NT2/D1 (cell line): ENCODE measurements at regions not wholly inside any gene's neighbourhood (a gene's known extent, or its start where the extent isn't known, plus 50 kb on each side); places are given as distances from the start of the nearest gene placed in this dataset.

ENCODE experiments used
- DNase-seq: peaks from one replicate; pipeline ENCODE4 v3.0.0-alpha.2; 2011; ENCODE audit warnings: low read depth, low spot score
- H3K27me3 ChIP-seq: 2 replicates; pipeline ENCODE4 v1.6.0; 2011; ENCODE audit warnings: mild to moderate bottlenecking; ENCODE audit not compliant: insufficient read length, insufficient read depth
- H3K36me3 ChIP-seq: 2 replicates; pipeline ENCODE4 v1.6.1; 2011; ENCODE audit warnings: mild to moderate bottlenecking, low read length, mixed read lengths; ENCODE audit not compliant: insufficient read depth, insufficient read length
- H3K4me1 ChIP-seq: 2 replicates; pipeline ENCODE4 v1.5.1; 2011; ENCODE audit not compliant: insufficient read depth, insufficient read length
- H3K4me3 ChIP-seq: 2 replicates; pipeline ENCODE4 v1.5.1; 2011; ENCODE audit warnings: low read depth; ENCODE audit not compliant: insufficient read length
- H3K9ac ChIP-seq: 2 replicates; pipeline ENCODE4 v1.6.0; 2011; ENCODE audit warnings: low read depth; ENCODE audit not compliant: insufficient read length
- H3K9me3 ChIP-seq: 2 replicates; pipeline ENCODE4 v1.5.1; 2011; ENCODE audit warnings: mild to moderate bottlenecking, low read length; ENCODE audit not compliant: insufficient read depth
- SUZ12 ChIP-seq: IDR thresholded peaks from 2 replicates; pipeline ENCODE4 v1.6.1; 2011; ENCODE audit not compliant: insufficient read length, insufficient read depth; ENCODE audit errors: extremely low read depth
- YY1 ChIP-seq: IDR thresholded peaks from 2 replicates; pipeline ENCODE4 v1.6.1; 2011; ENCODE audit not compliant: insufficient read length, insufficient read depth
- ZNF274 ChIP-seq: IDR thresholded peaks from 2 replicates; pipeline ENCODE4 v1.6.1; 2011; ENCODE audit warnings: mild to moderate bottlenecking, low read depth, low read length

GRCh38 chr5:4970171-4970570 lies 170.0 kb upstream of the ADAMTS16 start:
- DNase-seq, result no peak
- no peak overlapping the region for H3K4me3 ChIP-seq
- no peaks in the 10 kb centered on the region for H3K36me3 ChIP-seq
- H3K9me3 ChIP-seq, result no peaks in the 10 kb centered on the region
- H3K9ac ChIP-seq, result no peak overlapping the region
- TF ChIP-seq SUZ12 (no peak), ZNF274 (no peak), YY1 (no peak)
- no peaks in the 10 kb centered on the region for H3K27me3 ChIP-seq
- no peaks in the 10 kb centered on the region for H3K4me1 ChIP-seq

GRCh38 chr5:4976902-4977301 lies 163.2 kb upstream of the ADAMTS16 start:
- H3K9me3 ChIP-seq, result no peaks in the 10 kb centered on the region
- TF ChIP-seq ZNF274 (no peak), SUZ12 (no peak), YY1 (no peak)
- H3K36me3 ChIP-seq, result no peaks in the 10 kb centered on the region
- no peak overlapping the region for H3K9ac ChIP-seq
- no peak for DNase-seq
- no peaks in the 10 kb centered on the region for H3K4me1 ChIP-seq
- H3K4me3 ChIP-seq, result no peak overlapping the region
- no peaks in the 10 kb centered on the region for H3K27me3 ChIP-seq

GRCh38 chr5:4977416-4978110 lies 162.6 kb upstream of the ADAMTS16 start:
- H3K27me3 ChIP-seq, result no peaks in the 10 kb centered on the region
- H3K4me1 ChIP-seq, result no peaks in the 10 kb centered on the region
- no peak for TF ChIP-seq YY1
- no peak for TF ChIP-seq SUZ12
- no peak for TF ChIP-seq ZNF274
- no peaks in the 10 kb centered on the region for H3K9me3 ChIP-seq
- no peak overlapping the region for H3K4me3 ChIP-seq
- no peak for DNase-seq
- no peaks in the 10 kb centered on the region for H3K36me3 ChIP-seq
- H3K9ac ChIP-seq, result no peak overlapping the region

GRCh38 chr5:4980201-4980600 lies 159.9 kb upstream of the ADAMTS16 start:
- Histone ChIP-seq H3K9me3 (no peaks in the 10 kb centered on the region), H3K36me3 (no peaks in the 10 kb centered on the region), H3K4me3 (no peak overlapping the region), H3K4me1 (no peaks in the 10 kb centered on the region), H3K27me3 (no peaks in the 10 kb centered on the region), H3K9ac (no peak overlapping the region)
- DNase-seq, result no peak
- no peak for TF ChIP-seq SUZ12
- no peak for TF ChIP-seq YY1
- no peak for TF ChIP-seq ZNF274

GRCh38 chr5:4981608-4982007 lies 158.5 kb upstream of the ADAMTS16 start:
- Histone ChIP-seq H3K9ac (no peak overlapping the region), H3K27me3 (no peaks in the 10 kb centered on the region), H3K9me3 (no peaks in the 10 kb centered on the region), H3K4me1 (no peaks in the 10 kb centered on the region), H3K4me3 (no peak overlapping the region), H3K36me3 (no peaks in the 10 kb centered on the region)
- TF ChIP-seq ZNF274 (no peak), SUZ12 (no peak), YY1 (no peak)
- no peak for DNase-seq

- Histone ChIP-seq H3K4me3 (no peak overlapping the region), H3K9ac (no peak overlapping the region), H3K4me1 (no peaks in the 10 kb centered on the region), H3K9me3 (no peaks in the 10 kb centered on the region), H3K27me3 (no peaks in the 10 kb centered on the region), H3K36me3 (no peaks in the 10 kb centered on the region)
- DNase-seq, result no peak
- TF ChIP-seq ZNF274 (no peak), SUZ12 (no peak), YY1 (no peak)
These were observed 156.4 kb upstream of the ADAMTS16 start for GRCh38 chr5:4983701-4984100.

- Histone ChIP-seq H3K9ac (no peak overlapping the region), H3K9me3 (no peaks in the 10 kb centered on the region), H3K27me3 (no peaks in the 10 kb centered on the region), H3K36me3 (no peaks in the 10 kb centered on the region), H3K4me3 (no peak overlapping the region), H3K4me1 (no peaks in the 10 kb centered on the region)
- DNase-seq, result no peak
- TF ChIP-seq ZNF274 (no peak), SUZ12 (no peak), YY1 (no peak)
These were observed 155.7 kb upstream of the ADAMTS16 start for GRCh38 chr5:4984461-4984860.
